ENCODE measurements at regions not wholly inside any gene's neighbourhood (a gene's known extent, or its start where the extent isn't known, plus 50 kb on each side); places are given as distances from the start of the nearest gene placed in this dataset.

GRCh38 chr5:167577616-167578015, 713.8 kb upstream of the WWC1 start:
- no peak for DNase-seq

- no peak for DNase-seq
Measured at GRCh38 chr5:167578977-167579692, 712.3 kb upstream of the WWC1 start.

- no peak for DNase-seq
Measured at GRCh38 chr5:167579693-167580055, 711.8 kb upstream of the WWC1 start.

GRCh38 chr5:167580608-167581007, 710.8 kb upstream of the WWC1 start:
- no peak for DNase-seq

GRCh38 chr5:167582283-167582682, 709.2 kb upstream of the WWC1 start:
- DNase-seq = peak; percentile 5

GRCh38 chr5:167582886-167583285, 708.6 kb upstream of the WWC1 start:
- no peak for DNase-seq

GRCh38 chr5:167585184-167585583, 706.3 kb upstream of the WWC1 start:
- no peak for DNase-seq

- DNase-seq = no peak
Measured at GRCh38 chr5:167587772-167588437, 703.5 kb upstream of the WWC1 start.

- no peak for DNase-seq
Measured at GRCh38 chr5:167592114-167592513, 699.3 kb upstream of the WWC1 start.

GRCh38 chr5:167593329-167594060, 698.0 kb upstream of the WWC1 start:
- no peak for DNase-seq

- DNase-seq = no peak
Measured at GRCh38 chr5:167594061-167594435, 697.4 kb upstream of the WWC1 start.

GRCh38 chr5:167594750-167595149, 696.7 kb upstream of the WWC1 start:
- no peak for DNase-seq

- no peak for DNase-seq
Measured at GRCh38 chr5:167595196-167595595, 696.2 kb upstream of the WWC1 start.

GRCh38 chr5:167598166-167598565, 693.3 kb upstream of the WWC1 start:
- DNase-seq = no peak

- DNase-seq = no peak
Measured at GRCh38 chr5:167602067-167602466, 689.4 kb upstream of the WWC1 start.

GRCh38 chr5:167603135-167603534, 688.3 kb upstream of the WWC1 start:
- DNase-seq = no peak

- DNase-seq = no peak
Measured at GRCh38 chr5:167608390-167609272, 682.8 kb upstream of the WWC1 start.

- DNase-seq = no peak
Measured at GRCh38 chr5:167614294-167615021, 677.0 kb upstream of the WWC1 start.

- no peak for DNase-seq
Measured at GRCh38 chr5:167616043-167616890, 675.2 kb upstream of the WWC1 start.

- DNase-seq = no peak
Measured at GRCh38 chr5:167623354-167623753, 668.1 kb upstream of the WWC1 start.

- DNase-seq = no peak
Measured at GRCh38 chr5:167624053-167624452, 667.4 kb upstream of the WWC1 start.
